Right lobe of liver (tissue), 4 donors: ENCODE measurements at regions not wholly inside any gene's neighbourhood (a gene's known extent, or its start where the extent isn't known, plus 50 kb on each side); places are given as distances from the start of the nearest gene placed in this dataset.

Experiments used
- POLR2A ChIP-seq: fragments of 450-650 bp; IDR thresholded peaks from one replicate; pipeline ENCODE4 v1.6.1; 2017; ENCODE audit warnings: antibody characterized with exemption, mild to moderate bottlenecking
- TF ChIP-seq, protein P1 (sequence below), 4 donors: fragments of 200-600 bp in 3 of 4; fragments of 450-650 bp in 1 of 4; IDR thresholded peaks; one replicate each; pipeline versions ENCODE4 v1.5.1 to v1.8.0; 2016 to 2022; ENCODE audit warnings: antibody characterized with exemption in 4 of 4, mild to moderate bottlenecking in 2 of 4
- donor health status: DM: no; HTN: no; CAD: no.
- donor health status: DM: no; HTN: no; CAD: no.
- donor health status: DM: no; HTN: yes; CAD: no.

GRCh38 chr4:117664706-117665444 is 369.4 kb upstream of the NDST3 start:
- TF ChIP-seq, protein P1, sequence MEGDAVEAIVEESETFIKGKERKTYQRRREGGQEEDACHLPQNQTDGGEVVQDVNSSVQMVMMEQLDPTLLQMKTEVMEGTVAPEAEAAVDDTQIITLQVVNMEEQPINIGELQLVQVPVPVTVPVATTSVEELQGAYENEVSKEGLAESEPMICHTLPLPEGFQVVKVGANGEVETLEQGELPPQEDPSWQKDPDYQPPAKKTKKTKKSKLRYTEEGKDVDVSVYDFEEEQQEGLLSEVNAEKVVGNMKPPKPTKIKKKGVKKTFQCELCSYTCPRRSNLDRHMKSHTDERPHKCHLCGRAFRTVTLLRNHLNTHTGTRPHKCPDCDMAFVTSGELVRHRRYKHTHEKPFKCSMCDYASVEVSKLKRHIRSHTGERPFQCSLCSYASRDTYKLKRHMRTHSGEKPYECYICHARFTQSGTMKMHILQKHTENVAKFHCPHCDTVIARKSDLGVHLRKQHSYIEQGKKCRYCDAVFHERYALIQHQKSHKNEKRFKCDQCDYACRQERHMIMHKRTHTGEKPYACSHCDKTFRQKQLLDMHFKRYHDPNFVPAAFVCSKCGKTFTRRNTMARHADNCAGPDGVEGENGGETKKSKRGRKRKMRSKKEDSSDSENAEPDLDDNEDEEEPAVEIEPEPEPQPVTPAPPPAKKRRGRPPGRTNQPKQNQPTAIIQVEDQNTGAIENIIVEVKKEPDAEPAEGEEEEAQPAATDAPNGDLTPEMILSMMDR (IDR thresholded peaks at IDR 0.05), result no peak
- TF ChIP-seq POLR2A, result no peak
